ENCODE measurements at regions not wholly inside any gene's neighbourhood (a gene's known extent, or its start where the extent isn't known, plus 50 kb on each side); places are given as distances from the start of the nearest gene placed in this dataset.

- no peak for DNase-seq
- no peak overlapping the region for H3K4me3 Mint-ChIP-seq
- H3K27me3 Mint-ChIP-seq (ENCODE audit: low read depth, poor library complexity) = peaks cover 21% of the 10 kb centered on the region
- H3K27ac Mint-ChIP-seq = no peak overlapping the region
- no peaks in the 10 kb centered on the region for H3K36me3 Mint-ChIP-seq (ENCODE audit: low read depth)
- peaks cover 71% of the 10 kb centered on the region for H3K4me1 Mint-ChIP-seq
- no peak for TF ChIP-seq CTCF (IDR thresholded peaks at IDR 0.05)
- H3K9me3 Mint-ChIP-seq = no peaks in the 10 kb centered on the region
Observed at GRCh38 chr11:130636722-130637464, 188.4 kb downstream of the ADAMTS15 start.

DNA sequence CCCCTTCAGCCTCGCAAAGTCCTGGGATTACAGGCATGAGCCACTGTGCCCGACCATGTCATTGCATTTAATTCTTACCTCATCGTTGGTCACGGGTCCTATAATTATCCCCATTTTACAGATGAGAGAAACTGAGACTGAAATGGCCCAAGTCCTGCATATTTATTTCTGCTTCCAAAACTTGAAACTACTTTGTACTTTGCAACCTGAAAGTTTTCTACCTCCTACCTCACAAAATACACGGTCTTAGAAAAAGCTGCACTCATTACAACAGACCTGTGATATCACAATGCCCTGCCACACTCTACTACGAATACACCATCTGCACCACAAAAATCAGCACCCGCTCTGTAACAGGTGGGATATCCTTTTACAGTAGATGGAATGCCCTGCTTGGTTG, 189.1 kb downstream of the ADAMTS15 start:
- Mint-ChIP-seq H3K9me3 (no peaks in the 10 kb centered on the region), H3K27ac (peak overlapping the region; percentile 55), H3K36me3 (ENCODE audit: low read depth) (no peaks in the 10 kb centered on the region), H3K27me3 (ENCODE audit: low read depth, poor library complexity) (peaks cover 21% of the 10 kb centered on the region), H3K4me1 (peaks cover 67% of the 10 kb centered on the region), H3K4me3 (peak overlapping the region; percentile 7)
- no peak for TF ChIP-seq CTCF (IDR thresholded peaks at IDR 0.05)
- no peak for DNase-seq

DNA sequence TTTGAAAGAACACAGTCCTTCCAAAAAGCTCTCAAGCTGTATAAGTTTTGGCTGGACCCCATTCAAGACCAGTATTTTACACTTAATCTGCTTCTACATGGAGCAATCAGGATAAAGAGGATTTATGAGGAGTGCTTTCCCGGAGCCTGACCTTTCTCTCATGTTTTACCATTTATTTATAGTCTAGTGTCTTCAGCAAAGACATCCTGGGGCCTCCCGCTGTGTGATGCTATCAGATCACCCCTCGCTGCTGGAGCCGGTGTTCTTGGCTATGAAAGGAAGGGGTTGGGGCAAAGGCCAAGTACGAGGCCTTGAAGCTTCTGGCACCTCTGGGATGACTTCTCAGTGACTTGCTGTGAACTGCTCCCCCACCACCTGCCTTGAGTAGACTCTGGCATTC, 189.6 kb downstream of the ADAMTS15 start:
- peak; percentile 53 for DNase-seq
- Mint-ChIP-seq H3K4me1 (peaks cover 69% of the 10 kb centered on the region), H3K27me3 (ENCODE audit: low read depth, poor library complexity) (peaks cover 21% of the 10 kb centered on the region), H3K27ac (peak overlapping the region; percentile 55), H3K36me3 (ENCODE audit: low read depth) (no peaks in the 10 kb centered on the region), H3K9me3 (no peaks in the 10 kb centered on the region), H3K4me3 (peak overlapping the region; percentile 7)
- no peak for TF ChIP-seq CTCF (IDR thresholded peaks at IDR 0.05)

GRCh38 chr11:130638624-130639023, 190.2 kb downstream of the ADAMTS15 start:
- TF ChIP-seq CTCF (IDR thresholded peaks at IDR 0.05) = no peak
- H3K9me3 Mint-ChIP-seq = no peaks in the 10 kb centered on the region
- DNase-seq = no peak
- no peak overlapping the region for H3K4me3 Mint-ChIP-seq
- H3K36me3 Mint-ChIP-seq (ENCODE audit: low read depth) = no peaks in the 10 kb centered on the region
- H3K27ac Mint-ChIP-seq = no peak overlapping the region
- H3K4me1 Mint-ChIP-seq = peaks cover 70% of the 10 kb centered on the region
- peaks cover 17% of the 10 kb centered on the region for H3K27me3 Mint-ChIP-seq (ENCODE audit: low read depth, poor library complexity)

DNA sequence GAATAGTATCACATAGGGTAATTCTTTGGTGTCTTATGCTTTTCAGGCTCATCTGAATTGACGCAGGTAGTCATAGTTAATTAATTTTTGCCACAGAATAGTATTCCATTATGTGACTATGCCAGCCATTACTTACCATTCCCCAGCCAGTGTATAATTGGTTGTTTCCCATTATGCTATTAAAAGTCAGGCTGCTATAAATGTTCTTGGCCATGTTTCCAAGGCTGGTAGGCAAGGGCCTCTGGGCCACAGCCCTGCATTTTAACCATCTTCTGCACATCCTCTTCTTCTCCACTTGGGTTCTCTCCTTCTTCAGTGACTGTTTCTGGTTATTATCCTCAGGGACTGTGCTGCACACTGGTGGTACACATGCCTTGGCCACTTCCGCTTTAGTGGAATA, 190.9 kb downstream of the ADAMTS15 start:
- Mint-ChIP-seq H3K9me3 (no peaks in the 10 kb centered on the region), H3K27me3 (ENCODE audit: low read depth, poor library complexity) (peaks cover 13% of the 10 kb centered on the region), H3K4me3 (no peak overlapping the region), H3K36me3 (ENCODE audit: low read depth) (no peaks in the 10 kb centered on the region), H3K4me1 (peaks cover 65% of the 10 kb centered on the region), H3K27ac (no peak overlapping the region)
- TF ChIP-seq CTCF (IDR thresholded peaks at IDR 0.05) = no peak
- no peak for DNase-seq

DNA sequence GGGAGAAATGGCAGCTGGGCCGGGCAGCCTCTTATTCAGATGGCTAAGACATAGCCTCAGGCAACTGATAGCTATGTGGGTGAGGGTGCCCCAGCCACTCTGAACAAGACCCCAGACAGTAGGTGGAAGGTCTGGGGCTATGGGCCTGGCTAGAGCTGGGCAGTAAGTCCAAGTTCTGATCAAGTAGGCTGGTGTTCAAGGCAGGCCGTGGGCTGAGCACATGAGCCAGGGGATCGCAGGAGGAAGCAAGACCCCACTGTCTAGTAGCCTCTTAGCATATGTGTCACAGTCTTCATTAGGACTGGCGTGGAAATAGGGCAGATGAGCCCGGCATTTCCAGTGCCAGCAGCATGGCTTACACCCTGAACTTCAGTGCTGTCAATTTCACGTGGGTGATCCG, 192.1 kb downstream of the ADAMTS15 start:
- Mint-ChIP-seq H3K4me1 (peaks cover 56% of the 10 kb centered on the region), H3K9me3 (no peaks in the 10 kb centered on the region), H3K27ac (no peak overlapping the region), H3K27me3 (ENCODE audit: low read depth, poor library complexity) (peaks cover 10% of the 10 kb centered on the region), H3K4me3 (no peak overlapping the region), H3K36me3 (ENCODE audit: low read depth) (no peaks in the 10 kb centered on the region)
- DNase-seq = no peak
- no peak for TF ChIP-seq CTCF (IDR thresholded peaks at IDR 0.05)
